ENCODE measurements at regions not wholly inside any gene's neighbourhood (a gene's known extent, or its start where the extent isn't known, plus 50 kb on each side); places are given as distances from the start of the nearest gene placed in this dataset.

DNA sequence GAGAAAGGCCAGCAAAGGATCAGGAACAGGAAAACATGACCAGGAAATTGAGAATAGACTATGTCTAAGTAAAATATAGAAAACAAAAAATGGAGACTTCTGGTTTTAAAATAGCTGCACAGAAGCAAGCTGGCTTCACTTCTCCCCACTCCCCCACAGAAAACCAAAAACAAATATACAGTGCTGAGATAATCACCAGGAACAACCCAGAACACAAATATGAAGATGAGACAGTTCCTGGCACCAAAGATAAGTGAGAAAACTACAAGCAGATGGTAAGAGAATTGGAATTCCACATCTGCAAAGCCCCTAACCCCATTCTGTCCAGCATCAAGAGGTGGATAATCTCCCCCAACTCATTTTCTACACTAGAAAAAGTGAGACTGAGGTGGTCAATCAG lies 397.7 kb downstream of the SUCLA2 start:
- no peak for DNase-seq

DNA sequence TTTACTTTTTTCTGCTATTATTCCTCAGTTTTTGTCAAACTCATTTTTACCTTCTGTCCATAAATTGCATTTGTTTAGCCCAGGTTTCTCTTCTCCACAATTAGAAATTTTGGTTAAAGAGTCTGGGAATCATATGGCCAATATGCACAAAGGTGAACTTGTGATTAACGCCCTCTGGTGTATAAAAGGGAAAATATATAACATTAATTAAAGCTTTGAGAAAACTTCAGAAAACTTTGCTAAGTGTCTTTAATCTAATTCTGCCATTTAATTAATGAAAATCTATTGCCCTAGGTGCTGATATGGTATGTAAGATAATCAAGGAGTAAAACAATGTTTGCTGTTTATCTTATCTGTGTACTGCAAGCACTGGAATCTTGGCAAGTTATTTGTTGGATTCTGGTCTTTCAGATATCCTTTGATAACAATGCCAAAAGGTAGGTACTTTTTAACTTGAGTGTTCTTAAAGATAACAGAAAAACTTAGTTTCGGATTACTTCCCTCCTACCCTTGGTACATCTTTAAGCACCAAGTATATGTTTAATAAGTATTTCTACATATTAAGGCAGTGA lies 402.6 kb downstream of the SUCLA2 start:
- no peak for DNase-seq

DNA sequence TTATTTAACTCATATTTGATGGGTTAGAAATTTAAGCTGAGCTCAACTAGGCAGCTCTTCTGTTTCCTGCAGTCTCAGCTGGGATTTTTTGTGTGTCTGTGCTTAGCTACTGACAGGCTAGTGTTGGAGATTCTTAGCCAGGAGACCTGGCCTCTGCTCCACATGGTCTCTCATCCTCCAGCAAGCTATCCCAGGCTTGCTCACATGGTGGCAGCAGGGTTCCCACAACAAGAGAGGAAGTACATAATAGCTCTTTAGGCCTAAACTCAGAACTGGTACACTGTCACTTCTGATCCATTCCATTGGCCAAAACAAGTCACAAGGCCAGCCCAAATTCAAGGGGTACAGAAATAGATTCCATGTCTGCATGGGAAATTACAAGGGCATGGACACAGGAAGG lies 406.2 kb downstream of the SUCLA2 start:
- DNase-seq, result no peak

DNA sequence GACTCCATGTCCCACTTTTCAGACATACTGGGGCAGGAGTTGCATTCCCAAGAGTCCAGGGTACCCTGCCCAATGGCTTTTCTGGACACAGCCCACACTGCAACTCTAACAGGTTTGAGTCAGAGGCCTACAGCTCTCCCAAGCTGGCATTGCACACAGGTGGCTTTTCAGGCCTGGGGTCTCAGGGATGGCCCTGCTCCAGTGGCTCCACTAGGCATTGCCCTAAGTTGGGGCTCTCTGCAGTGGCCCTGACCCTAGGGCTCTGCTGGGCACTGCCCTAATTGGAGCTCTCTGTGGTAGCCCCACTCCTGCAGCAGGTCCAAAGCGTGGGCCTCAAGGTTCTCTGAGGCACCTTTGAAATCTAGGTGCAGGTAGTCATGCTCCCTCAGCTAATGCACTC lies 408.8 kb downstream of the SUCLA2 start:
- no peak for DNase-seq

DNA sequence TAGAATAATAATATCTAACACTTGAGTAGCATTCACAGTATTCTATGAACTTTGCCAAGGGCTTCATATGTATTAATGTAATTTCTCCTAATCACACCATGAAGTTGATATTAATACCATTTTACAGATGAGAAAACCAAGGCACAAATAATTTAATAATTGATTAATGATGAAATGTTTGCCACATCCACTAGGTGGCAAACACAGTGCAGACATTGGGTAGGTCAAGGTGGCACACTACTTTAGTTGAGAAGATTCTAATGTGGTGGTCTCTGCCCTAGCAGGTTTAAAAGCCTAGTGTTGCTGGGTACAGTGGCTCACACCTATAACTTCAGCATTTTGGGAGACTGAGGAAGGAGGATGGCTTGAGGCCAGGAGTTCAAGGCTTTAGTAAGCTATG lies 412.4 kb downstream of the SUCLA2 start:
- no peak for DNase-seq

DNA sequence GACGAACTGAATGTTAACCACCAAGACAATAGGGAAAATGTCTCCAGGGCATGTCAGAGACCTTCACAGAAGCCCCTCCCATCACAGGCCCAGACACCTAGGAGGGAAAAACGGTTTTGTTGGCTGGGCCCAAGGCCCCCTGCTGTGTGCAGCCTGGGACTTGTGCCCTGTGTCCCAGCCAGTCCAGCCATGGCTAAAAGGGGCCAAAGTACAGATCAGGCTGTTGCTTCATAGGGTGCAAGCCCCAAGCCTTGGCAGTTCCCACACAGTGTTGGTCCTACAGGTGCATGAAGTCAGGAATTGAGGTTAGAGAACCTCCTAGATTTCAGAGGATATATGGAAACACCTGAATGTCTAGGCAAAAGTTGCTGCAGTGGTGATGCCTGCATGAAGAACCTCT lies 428.7 kb downstream of the SUCLA2 start:
- DNase-seq, result no peak

DNA sequence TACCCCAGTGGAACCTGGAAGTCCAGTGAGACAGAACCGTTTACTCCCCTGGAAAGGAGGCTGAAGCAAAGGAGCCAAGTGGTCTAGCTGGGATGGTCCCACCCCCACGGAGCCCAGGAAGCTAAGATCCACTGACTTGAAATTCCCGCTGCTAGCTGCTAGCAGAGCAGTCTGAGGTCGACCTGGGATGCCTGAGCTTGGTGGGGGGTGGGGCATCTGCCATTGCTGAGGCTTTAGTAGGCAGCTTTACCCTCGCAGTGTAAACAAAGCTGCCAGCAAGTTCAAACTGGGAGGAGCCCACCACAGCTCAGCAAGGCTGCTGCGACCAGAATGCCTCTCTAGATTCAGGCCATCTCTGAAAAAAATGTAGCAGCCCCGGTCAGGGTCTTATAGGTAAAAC lies 437.0 kb downstream of the SUCLA2 start:
- DNase-seq, result no peak

DNA sequence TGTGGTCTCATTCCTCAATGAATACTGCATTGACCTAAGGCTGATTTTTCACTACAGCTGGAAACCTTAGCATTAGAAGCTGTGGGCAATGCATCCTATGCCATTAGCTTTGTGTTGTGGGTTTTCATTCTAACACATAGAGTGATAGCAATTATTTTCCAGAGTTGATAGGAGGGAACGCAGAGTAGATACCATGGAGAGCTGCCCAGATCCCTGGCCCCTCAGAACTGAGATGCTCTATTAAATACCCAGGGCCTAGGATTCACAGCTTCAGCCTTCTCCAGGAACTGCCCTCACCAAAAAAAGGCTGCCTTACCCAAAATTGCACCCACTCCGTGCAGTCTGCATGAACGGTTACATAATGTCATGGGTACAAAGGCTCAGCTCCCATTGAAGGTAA lies 444.4 kb downstream of the SUCLA2 start:
- no peak for DNase-seq

DNA sequence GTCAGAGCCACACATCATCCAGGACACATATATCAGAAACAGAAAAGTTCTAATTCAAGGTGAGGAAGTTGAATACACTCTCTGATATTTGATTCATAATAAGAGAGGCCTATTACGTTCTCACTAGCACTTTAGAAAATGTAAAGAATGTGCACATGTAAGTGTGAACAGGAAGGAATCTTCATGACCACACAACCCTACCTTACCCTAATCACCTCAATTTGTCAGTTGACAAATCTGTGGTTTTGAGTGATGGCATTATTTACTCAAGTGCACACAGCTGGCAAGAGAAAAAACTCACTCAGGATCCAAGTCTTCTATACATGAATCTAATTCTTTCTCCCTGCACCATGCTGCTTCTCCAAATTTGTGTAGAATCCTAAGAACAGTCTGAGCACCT lies 445.8 kb downstream of the SUCLA2 start:
- DNase-seq, result no peak

DNA sequence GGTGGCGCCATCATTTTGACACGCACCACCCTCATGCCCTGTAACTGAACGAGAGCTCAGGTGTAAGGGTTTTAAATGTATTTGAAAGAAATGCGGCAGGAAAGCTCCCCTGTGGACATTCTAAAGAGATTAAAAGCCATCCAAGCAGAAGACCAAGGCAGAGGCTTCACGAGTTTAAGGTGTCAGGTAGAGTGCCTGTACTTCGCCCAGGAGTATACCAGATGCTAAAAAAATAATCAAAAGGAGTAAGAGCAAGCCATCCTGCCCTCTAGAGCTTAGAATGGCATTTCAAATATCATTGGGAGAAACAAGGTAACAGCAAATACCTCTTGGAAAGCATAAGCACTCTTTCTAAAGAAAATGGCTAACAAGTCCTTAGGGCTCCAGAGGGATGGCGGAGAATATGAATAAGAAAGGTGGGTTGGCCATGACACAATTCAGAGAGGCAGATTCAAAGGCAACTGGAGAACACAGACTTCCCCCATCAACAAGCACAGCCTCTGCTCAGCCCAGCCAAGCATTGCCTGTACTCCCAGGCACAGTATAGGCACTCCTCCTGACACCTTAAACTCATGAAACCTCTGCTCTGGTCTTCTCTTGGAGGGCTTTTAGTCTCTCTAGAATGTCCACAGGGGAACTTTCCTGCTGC lies 447.6 kb downstream of the SUCLA2 start:
- DNase-seq, result no peak

DNA sequence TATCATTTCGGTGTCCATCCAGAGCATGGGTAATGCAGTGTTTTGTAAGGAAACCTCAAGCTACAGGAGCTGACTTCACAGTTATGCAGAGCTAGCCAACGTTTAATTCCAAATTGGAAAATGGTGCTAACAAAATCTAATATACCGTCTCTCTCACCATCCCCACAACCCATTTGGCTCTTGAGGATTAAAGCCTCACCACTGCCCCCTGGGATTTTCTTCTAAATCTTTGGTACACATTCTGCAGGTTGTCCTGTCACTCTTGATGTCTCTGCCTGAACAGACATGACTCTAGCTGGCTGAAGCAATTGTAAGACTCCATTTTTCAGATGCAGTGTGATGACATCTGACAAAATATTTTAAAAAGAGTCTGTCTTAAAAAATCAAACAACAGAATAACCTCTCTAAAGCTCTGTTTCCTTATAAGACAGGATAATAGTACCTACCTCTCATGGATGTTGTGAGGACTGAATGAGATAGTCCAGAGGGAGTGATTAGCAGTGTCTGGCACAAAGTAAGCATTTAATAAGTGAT lies 451.8 kb downstream of the SUCLA2 start:
- DNase-seq, result no peak

DNA sequence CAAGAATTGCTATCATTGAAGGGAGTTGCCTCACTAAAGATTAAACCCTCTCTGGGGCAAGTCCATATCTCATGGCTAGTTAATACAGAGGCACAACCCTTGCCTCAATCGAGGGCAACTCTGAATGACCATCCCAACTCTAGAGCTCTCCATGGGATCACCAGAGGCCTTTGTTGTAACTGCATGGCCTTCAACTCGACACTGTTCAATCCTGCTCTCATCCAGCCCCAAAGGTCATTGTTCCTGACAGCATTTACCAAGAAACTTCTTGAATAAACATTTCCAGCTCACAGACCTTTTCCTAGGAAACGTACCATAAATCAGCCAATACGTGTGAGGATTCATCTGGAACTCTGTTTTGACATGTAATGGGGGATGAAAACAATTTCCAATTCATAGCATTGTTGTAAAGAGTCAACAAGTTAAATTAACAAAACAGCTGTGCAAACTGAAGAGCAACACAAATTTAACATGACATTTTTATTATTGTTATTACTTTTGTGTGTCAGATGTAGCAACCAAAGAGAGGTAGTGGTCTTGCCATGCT lies 452.7 kb downstream of the SUCLA2 start:
- no peak for DNase-seq

DNA sequence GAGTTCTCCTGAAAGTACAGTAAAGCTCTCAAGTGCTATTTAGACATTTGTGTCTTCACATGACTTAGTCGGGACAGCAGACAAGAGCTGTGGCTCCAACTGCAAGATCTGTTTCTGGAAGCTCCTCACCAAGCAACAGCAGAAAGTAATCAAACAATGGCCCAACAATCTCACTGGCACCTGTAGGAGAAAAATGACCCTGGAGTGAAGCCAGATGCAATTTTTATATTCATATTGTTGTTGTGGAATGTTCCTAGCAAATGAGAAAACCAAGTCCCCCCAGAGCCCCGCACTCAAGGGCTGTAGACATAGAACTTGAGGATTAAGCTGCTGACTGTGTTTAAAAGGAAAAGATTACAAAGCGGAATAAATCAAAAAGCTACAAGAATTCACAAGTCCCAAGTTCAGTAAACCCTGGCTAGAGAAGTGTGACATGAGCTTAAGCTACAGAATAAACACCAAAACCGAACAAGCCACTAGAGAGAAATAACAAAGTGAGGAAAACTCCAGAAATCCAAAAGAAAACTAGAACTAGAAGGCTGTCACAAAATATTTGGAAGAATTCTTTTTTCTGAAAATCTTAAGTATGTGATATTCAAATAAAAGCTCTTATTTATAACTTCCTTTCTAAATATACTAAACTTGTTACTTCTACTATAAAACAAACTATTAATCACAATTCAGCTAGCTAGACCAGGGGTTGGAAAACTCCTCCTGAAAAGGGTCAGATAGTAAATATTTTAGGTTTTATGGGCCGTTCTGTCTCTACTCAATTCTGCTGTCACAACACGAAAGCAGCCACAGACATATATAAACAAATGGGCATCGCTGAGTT lies 454.5 kb downstream of the SUCLA2 start:
- DNase-seq, result no peak

DNA sequence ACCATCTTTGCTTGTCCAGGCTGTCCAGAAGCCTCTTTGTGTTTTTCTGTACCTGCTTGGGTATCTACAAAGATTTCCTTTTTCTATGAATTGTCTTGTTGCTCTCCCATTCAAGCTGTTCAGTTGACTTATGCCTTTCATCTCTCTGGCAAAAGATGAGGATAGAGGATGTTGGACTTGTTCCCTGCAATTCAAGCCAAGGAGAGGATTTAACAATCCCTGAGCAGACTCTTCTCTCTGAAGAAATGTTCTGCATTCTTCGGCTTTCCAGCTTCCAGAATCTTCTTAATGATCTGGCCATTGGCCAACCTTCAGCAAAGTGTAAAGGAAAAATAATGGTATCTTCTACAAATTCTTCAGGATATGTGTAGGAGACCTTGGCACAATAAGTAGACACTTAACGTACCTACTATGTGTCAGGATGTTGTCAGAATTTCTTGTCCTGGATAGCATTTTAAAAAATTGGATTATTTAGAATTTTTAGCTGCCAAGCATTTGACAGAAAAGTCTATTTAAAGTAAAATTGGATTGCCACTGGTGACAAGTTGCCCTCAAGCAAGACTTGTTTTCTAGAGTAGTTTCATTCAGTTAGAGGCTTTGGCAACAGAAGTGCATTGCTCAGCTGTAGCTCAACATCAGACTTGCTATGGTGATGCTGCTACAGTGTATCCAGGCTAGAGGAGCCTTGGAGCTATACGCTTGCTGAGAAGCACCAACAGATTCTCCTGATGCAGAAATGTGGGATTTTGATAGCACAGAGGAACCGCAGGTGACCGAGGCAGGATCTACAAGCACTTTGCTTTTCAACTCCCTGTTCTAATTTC lies 455.7 kb downstream of the SUCLA2 start:
- peak; percentile 19 for DNase-seq

DNA sequence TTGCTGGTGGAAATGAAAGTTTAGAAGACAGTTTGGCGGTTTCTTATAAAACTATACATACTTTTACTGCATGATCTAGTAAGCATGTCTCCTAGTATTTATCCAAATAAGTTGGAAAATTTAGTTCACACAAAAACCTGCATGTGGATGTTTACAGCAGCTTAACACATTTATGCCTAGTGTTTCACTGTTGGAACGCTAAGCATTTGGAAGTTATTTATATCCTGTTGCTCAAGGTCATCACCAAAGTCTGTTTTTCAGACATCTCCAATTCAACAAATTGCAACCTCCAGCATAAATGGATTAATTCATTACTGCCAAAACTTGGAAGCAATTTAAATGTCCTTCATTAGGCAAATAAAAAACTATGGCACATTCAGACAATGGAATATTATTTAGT lies 461.8 kb downstream of the SUCLA2 start:
- no peak for DNase-seq

DNA sequence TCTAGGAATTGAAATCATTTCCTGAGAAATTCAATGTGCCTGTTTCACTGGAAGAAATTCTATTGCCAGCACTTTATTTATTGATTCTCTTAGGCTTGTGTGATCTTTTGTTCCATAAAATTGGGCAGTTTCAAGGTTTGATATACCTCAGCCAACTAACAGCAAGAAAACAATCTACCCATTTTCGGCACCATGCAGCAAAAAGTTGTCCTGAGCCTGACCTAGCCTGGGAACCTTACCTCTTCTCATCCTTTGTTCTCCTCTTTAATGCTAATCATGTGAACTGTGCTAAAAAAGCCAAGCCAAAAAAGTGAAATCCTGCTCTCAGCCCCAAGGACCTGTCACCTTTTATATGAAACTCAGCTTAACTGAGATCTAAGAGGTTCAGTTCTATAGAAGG lies 477.3 kb downstream of the SUCLA2 start:
- DNase-seq, result no peak

DNA sequence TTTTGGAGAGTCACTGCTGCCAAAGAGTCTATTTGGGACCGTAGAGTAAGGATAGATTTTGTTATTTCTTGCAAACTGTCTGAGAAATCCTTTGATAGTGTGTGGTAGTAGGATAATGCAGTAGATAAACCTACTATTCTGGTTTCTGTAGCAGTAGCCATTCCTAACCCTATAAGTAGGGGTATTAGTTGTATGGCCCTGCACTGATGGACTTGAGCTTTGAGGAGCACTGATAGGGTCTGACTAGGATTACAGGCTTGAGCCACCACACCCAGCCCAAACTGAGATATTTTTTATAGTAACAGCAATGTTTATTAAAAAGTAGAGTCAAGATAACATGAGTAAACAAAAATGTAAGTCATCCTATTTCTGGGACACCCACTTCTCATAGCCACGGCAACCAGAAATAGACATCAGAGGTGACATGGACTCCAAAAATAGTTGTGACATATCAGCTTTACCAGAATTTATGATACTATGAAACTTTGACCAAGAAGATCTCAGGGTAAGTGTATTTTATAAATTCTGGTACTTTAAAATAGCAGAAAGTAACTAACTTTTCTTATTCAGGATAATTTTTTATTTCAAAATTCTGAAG lies 479.1 kb downstream of the SUCLA2 start:
- DNase-seq, result no peak

DNA sequence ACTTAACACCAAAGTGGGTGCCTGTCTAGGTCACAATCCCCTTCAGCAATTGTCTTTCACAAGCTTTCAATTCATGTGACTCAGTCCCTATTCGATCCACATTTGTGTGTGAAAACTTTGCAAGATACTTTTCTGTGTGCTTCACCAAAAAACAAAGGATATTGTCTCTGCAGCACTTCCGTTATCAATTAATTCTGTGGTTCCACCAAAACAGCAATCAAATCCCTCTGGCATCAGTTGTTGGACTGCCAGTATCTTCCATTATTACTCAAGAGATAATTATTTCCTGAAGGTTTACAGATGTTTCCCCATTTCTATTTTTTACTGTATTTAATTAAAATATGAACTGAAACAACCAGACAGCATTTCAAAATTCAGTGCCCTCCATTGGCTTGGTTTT lies 481.4 kb downstream of the SUCLA2 start:
- no peak for DNase-seq

DNA sequence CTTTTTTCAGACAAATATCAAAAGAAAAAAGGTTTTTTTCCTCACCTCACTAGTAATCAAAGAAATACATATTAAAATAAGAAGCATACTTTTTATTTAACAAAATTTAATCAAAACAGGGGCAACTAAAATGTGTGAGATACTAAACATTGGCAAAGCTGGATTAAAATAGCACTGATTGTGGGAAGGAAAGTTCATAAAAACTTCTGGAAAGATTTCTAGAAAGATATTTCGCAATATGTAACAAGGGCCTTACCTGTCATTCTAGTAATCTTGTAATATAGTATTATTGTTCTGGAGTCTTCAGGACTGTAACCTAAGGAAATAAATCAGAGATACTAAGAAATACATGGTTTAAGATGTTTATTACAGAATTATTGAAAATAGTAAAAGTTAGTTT lies 482.5 kb downstream of the SUCLA2 start:
- DNase-seq, result no peak

DNA sequence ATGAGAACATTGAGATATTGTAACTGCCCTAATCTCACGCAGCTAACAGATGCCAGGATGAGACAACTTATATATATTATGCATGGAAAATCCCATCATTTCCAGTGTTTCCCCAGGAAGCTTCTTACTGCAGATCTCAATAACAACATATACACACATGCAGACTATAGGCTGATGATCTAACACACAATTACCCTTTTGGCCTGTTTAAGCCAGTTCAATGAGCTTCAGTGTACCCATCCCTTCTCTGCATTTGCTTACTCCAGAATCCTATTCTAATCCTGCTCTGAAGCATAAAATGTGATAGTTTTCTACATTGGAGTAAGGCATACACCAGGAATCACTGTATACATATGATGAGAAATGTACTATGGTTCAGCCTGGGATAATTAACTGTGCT lies 489.4 kb downstream of the SUCLA2 start:
- no peak for DNase-seq

DNA sequence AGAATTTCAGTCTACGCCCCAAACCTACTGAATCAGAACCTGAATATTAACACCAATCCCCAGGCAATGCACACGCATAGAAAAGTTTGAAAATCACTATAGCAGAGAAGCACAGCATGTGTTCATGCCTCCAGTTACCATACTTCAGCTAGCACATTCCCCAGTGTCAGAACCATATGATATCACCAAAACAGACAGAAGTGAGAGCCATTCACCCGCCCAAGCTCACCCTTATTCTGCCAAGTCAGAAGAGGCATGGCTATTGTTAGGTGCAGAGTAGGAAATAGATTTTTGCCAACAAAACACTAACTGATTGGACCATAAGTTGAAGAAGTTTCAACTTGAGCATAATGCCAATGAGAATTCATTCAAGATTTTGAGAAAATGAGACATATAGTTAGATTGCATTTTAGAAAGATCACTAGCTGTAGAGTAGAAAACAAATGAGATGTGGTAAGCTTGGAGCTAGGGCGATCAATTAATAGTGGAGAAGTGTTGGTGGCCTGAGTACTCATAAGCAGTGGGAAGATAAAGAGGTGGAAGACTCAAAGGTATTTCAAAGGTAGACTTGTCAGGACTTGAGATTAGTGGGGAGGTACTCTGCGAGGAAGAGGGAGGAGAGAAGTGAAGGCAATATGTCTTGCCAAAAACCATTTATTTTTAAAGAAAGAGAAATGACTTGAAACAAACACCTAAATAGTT lies 492.4 kb downstream of the SUCLA2 start:
- DNase-seq, result no peak

DNA sequence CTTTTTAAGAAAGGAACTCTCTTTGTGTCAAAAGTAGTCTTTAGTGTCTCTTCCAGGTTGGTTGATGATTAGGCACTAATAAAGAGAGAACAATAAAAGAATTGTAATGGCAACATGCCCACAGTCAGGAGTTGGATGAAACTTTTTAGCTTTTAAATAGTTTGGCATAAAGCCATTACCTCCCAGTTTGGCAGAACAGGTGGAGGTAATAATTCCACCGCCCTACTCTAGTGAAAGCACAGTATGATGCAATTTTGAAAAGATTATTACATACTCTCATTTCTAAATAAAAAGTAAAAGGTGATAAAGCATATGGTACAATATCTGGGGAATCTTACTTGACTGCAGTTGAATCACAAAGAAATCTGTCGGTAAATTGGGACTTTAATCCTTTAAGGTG lies 497.6 kb downstream of the SUCLA2 start:
- no peak for DNase-seq

Measured in femur (tissue), 1 donor.